A549 (cell line): ENCODE measurements at regions not wholly inside any gene's neighbourhood (a gene's known extent, or its start where the extent isn't known, plus 50 kb on each side); places are given as distances from the start of the nearest gene placed in this dataset.

Experiments
- ELK1 ChIP-seq: fragments of 150-350 bp; IDR thresholded peaks from 2 replicates; pipeline ENCODE4 v1.6.1; 2014; ENCODE audit warnings: low read depth, mild to moderate bottlenecking, low read length
- JUN ChIP-seq, 2 experiments: fragments of >200 bp; sonication (Bioruptor Twin); formaldehyde crosslinking; IDR thresholded peaks; 2 replicates in 1 of 2; 3 replicates in 1 of 2; pipeline ENCODE4 v1.6.1; 2016 to 2017
- POLR2A ChIP-seq: IDR thresholded peaks from 2 replicates; pipeline ENCODE4 v1.6.1; 2012; ENCODE audit warnings: mild to moderate bottlenecking, low read length
- RFX5 ChIP-seq: fragments of 450-650 bp; IDR thresholded peaks from 2 replicates; pipeline ENCODE4 v1.7.1; 2014; ENCODE audit warnings: antibody characterized with exemption, mild to moderate bottlenecking, moderate library complexity
- USF2 ChIP-seq: fragments of 450-650 bp; IDR thresholded peaks from 2 replicates; pipeline ENCODE4 v1.6.1; 2014; ENCODE audit warnings: antibody characterized with exemption

- TF ChIP-seq POLR2A (no peak), ELK1 (no peak), RFX5 (no peak), JUN (IDR thresholded peaks at IDR 0.05) (no peak), USF2 (no peak)
These were observed 71.0 kb upstream of the ST8SIA4 start for GRCh38 chr5:100974082-100974481.
